Mesothelial cell of epicardium (in vitro differentiated cells): ENCODE measurements at regions not wholly inside any gene's neighbourhood (a gene's known extent, or its start where the extent isn't known, plus 50 kb on each side); places are given as distances from the start of the nearest gene placed in this dataset.
"Not testable (repeated sequence)": the region's sequence is repeated elsewhere in the genome, so short reads cannot be mapped to it uniquely, and the experiment has no call there.

Source experiments
- DNase-seq, 2 experiments: peaks; one replicate each; pipeline ENCODE4 v3.0.0; 2021; ENCODE audit warnings: low spot score in 2 of 2; ENCODE audit not compliant: unreplicated experiment in 2 of 2
- H3K27ac Mint-ChIP-seq: 2 replicates; pipeline ENCODE4 v1.8.0; 2021; ENCODE audit warnings: mixed read lengths
- H3K27me3 Mint-ChIP-seq: 2 replicates; pipeline ENCODE4 v1.8.0; 2021; ENCODE audit warnings: low read depth, mixed read lengths
- H3K36me3 Mint-ChIP-seq: 2 replicates; pipeline ENCODE4 v1.8.0; 2021; ENCODE audit warnings: mixed read lengths
- H3K4me1 Mint-ChIP-seq: 2 replicates; pipeline ENCODE4 v1.8.0; 2021; ENCODE audit warnings: mixed read lengths
- H3K4me3 Mint-ChIP-seq: 2 replicates; pipeline ENCODE4 v1.8.0; 2021; ENCODE audit warnings: mild to moderate bottlenecking, moderate library complexity, mixed read lengths
- H3K9me3 Mint-ChIP-seq: 2 replicates; pipeline ENCODE4 v1.8.0; 2021; ENCODE audit warnings: mixed read lengths
- CTCF ChIP-seq: fragments of 200-600 bp; sonication (generic); IDR thresholded peaks from one replicate; pipeline ENCODE4 v1.5.0; 2021; ENCODE audit warnings: antibody characterized with exemption; ENCODE audit not compliant: unreplicated experiment

- H3K9me3 Mint-ChIP-seq, result not testable (repeated sequence)
Observed at GRCh38 chr5:21473981-21474380, 1379.2 kb downstream of the CDH12 start.

GRCh38 chr5:21473436-21473835 lies 1379.7 kb downstream of the CDH12 start:
- not testable (repeated sequence) for H3K27ac Mint-ChIP-seq, DNase-seq, H3K4me3 Mint-ChIP-seq, H3K27me3 Mint-ChIP-seq, H3K4me1 Mint-ChIP-seq, H3K9me3 Mint-ChIP-seq
- peaks cover 26% of the 10 kb centered on the region for H3K36me3 Mint-ChIP-seq

More at GRCh38 chr5:21473981-21474380, 1379.2 kb downstream of the CDH12 start:
- DNase-seq, H3K4me1 Mint-ChIP-seq, H3K27me3 Mint-ChIP-seq, H3K27ac Mint-ChIP-seq, H3K4me3 Mint-ChIP-seq: not testable (repeated sequence)
- peaks cover 29% of the 10 kb centered on the region for H3K36me3 Mint-ChIP-seq

- not testable (repeated sequence) for H3K9me3 Mint-ChIP-seq, DNase-seq, H3K4me1 Mint-ChIP-seq, H3K27me3 Mint-ChIP-seq, H3K4me3 Mint-ChIP-seq, H3K27ac Mint-ChIP-seq
- H3K36me3 Mint-ChIP-seq, result peaks cover 26% of the 10 kb centered on the region
Observed at GRCh38 chr5:21471691-21472090, 1381.5 kb downstream of the CDH12 start.

- not testable (repeated sequence) for H3K4me3 Mint-ChIP-seq
Observed at GRCh38 chr5:21469523-21470101, 1383.5 kb downstream of the CDH12 start.

GRCh38 chr5:21467544-21467943 lies 1385.6 kb downstream of the CDH12 start:
- H3K9me3 Mint-ChIP-seq, H3K27me3 Mint-ChIP-seq, H3K4me3 Mint-ChIP-seq, DNase-seq, H3K27ac Mint-ChIP-seq, H3K4me1 Mint-ChIP-seq: not testable (repeated sequence)
- H3K36me3 Mint-ChIP-seq, result peaks cover 21% of the 10 kb centered on the region

More at GRCh38 chr5:21469523-21470101, 1383.5 kb downstream of the CDH12 start:
- not testable (repeated sequence) for H3K27ac Mint-ChIP-seq, DNase-seq, H3K4me1 Mint-ChIP-seq, H3K9me3 Mint-ChIP-seq, H3K27me3 Mint-ChIP-seq
- H3K36me3 Mint-ChIP-seq, result peaks cover 30% of the 10 kb centered on the region

- H3K27ac Mint-ChIP-seq, result peak overlapping the region; percentile 81
- not testable (repeated sequence) for H3K9me3 Mint-ChIP-seq, H3K36me3 Mint-ChIP-seq, H3K27me3 Mint-ChIP-seq, H3K4me1 Mint-ChIP-seq, DNase-seq
- H3K4me3 Mint-ChIP-seq, result peak overlapping the region; percentile 94
Observed at GRCh38 chr5:21459744-21460073, 1393.4 kb downstream of the CDH12 start.

GRCh38 chr5:21452449-21452848 lies 1400.7 kb downstream of the CDH12 start:
- H3K9me3 Mint-ChIP-seq, result peaks cover 16% of the 10 kb centered on the region
- peaks cover 7% of the 10 kb centered on the region for H3K36me3 Mint-ChIP-seq
- no peak for DNase-seq
- no peak for TF ChIP-seq CTCF
- no peaks in the 10 kb centered on the region for H3K27me3 Mint-ChIP-seq
- H3K4me1 Mint-ChIP-seq, result no peaks in the 10 kb centered on the region
- H3K27ac Mint-ChIP-seq, result no peak overlapping the region
- no peak overlapping the region for H3K4me3 Mint-ChIP-seq

- Mint-ChIP-seq H3K36me3 (no peaks in the 10 kb centered on the region), H3K4me3 (no peak overlapping the region), H3K9me3 (no peaks in the 10 kb centered on the region), H3K27ac (no peak overlapping the region), H3K4me1 (no peaks in the 10 kb centered on the region), H3K27me3 (no peaks in the 10 kb centered on the region)
- TF ChIP-seq CTCF, result no peak
- no peak for DNase-seq
Observed at GRCh38 chr5:21432646-21433045, 1420.5 kb downstream of the CDH12 start.

GRCh38 chr5:21424907-21425306 lies 1428.2 kb downstream of the CDH12 start:
- H3K36me3 Mint-ChIP-seq, result no peaks in the 10 kb centered on the region
- DNase-seq, result no peak

More at GRCh38 chr5:21424907-21425306, 1428.2 kb downstream of the CDH12 start:
- TF ChIP-seq CTCF, result no peak
- H3K27ac Mint-ChIP-seq, result no peak overlapping the region
- no peaks in the 10 kb centered on the region for H3K4me1 Mint-ChIP-seq
- H3K9me3 Mint-ChIP-seq, result no peaks in the 10 kb centered on the region
- H3K4me3 Mint-ChIP-seq, result no peak overlapping the region
- H3K27me3 Mint-ChIP-seq, result no peaks in the 10 kb centered on the region
